HG03108 (cell line): ENCODE measurements at regions not wholly inside any gene's neighbourhood (a gene's known extent, or its start where the extent isn't known, plus 50 kb on each side); places are given as distances from the start of the nearest gene placed in this dataset.
"Not testable (repeated sequence)": the region's sequence is repeated elsewhere in the genome, so short reads cannot be mapped to it uniquely, and the experiment has no call there.

Source experiments
- ATAC-seq: cut with Tn5 transposase; IDR thresholded peaks from one replicate; pipeline ENCODE4 v1.9.1; 2021; ENCODE audit warnings: moderate library complexity; ENCODE audit not compliant: unreplicated experiment

DNA sequence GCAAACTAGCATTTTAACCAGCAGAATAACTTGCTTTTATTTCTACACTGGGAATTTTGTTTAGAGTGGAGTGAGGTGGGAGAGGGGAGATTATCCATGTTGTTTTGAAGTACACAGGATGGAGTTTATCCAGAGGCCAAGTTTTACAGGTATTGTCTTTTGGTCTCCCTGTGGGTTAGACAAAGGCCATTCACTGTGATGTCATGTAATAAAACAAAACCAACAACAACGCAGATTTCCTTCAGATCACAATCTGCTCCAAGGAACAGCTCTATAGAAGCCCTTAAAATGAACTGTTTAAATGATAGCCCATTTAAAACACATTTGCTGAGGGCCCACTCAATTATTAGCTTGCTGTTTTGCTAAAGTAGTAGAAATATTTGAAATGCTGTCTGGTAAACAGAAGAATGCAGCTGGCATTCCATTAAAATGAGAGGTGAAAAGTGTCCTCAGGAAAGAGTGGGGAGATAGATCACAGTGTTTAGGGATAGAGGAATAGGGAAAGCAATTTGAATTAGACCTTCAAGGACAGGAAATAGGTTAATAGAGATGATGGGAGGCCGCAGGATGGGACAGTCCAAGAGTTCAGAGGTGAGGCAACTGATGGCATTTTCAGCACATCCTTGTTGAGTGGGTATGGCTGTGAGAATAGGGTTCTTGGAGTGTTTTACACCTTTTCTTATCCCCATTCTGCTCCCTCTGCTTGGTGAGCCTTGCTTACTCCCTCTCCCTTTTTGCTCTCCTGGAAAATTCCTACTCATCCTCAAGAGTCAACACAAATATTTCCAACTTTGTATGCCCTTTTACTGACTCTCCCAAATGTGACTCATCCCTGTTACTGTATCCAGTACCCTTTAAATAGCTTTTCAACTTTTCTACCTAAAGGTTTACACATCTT lies 140.1 kb upstream of the NR3C1 start:
- ATAC-seq, result no peak

DNA sequence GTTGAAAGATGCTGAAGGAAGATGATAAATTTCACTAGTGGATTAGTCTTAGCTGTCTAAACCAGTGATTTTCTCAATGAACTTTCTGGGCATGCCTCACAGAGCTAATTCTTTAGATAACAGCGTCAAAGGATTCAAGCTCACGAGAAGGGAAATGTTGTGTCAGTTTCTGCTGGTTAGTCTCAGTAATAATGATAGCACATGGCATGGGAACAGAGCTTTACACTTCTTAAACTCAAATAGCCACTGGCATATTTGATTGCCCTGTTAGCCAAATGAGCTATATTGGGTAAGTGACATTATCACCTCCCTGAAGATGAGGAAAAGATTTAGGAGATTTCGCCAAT lies 139.3 kb upstream of the NR3C1 start:
- ATAC-seq, result no peak

DNA sequence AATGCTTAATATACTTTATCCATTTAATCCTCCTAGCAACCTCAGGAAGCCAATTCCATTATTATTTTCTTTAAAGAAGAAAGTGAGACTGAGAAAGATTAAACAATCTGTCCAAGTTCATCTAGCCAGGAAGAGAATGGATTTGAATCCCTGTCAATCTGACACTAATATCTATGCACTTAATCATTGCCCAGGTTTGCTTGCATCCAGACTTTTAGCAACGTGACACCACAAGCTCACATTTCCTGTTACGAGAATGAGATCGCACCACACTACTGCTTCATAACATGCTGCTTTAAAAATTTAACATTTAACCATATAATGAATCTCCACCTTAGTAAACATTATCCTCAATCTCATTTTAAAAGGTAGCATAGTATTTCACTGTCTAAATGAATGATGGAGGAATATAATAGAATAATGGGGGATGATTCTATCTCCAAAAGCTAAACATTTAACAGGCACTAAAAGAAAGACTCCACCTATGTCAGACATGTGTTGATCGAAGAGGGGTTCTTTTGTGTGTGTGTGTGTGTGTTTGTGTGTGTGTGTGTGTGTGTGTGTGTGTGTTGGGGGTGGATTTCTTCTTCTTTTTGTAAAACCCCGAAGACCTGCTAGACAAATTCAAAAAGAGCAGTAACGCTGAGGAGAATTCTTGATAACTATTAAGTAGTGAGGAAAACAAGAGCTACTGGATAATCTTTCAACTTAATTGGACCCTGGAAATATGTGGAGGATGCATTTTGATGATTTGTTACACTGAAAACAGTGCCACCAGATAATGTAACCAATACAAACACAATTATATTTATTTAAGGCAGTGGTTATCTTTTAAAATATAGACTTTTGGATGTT lies 138.7 kb upstream of the NR3C1 start:
- no peak for ATAC-seq

DNA sequence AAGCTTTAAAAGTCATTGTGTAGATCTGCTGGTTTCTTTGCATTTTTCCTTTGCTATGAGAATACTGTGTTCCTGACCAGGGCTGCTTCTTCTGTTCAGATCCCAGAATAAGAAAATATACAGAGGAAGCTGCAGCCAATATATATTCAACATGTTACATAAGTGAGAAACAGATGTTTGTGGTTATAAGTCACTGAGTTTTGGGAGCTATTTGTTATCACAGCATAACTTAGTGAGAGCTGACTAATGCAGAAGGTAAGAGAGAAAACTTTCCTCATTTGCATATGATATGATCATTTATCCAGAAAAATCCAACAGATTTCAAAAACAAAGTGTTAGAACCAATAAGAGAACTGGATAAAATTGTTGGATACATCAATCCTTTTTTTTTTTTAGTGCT lies 136.3 kb upstream of the NR3C1 start:
- no peak for ATAC-seq

DNA sequence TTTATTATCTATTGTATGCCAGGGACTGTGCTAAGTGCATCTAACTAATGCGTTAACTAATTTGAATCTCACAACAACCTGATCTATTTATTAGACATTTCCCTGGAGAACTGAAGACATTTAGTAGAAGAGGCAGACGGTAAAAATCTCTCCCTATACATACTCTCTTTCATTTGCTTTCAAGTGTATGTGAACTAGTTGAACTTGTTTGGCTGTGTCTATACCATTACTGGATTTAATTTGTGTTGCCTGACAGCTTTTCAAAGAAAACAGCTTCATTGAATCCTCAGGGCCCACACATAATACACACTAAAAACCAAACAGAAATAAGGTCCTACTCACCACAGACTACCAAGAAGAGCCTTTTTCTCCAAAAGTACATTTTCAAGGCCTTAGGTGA lies 133.6 kb upstream of the NR3C1 start:
- no peak for ATAC-seq

DNA sequence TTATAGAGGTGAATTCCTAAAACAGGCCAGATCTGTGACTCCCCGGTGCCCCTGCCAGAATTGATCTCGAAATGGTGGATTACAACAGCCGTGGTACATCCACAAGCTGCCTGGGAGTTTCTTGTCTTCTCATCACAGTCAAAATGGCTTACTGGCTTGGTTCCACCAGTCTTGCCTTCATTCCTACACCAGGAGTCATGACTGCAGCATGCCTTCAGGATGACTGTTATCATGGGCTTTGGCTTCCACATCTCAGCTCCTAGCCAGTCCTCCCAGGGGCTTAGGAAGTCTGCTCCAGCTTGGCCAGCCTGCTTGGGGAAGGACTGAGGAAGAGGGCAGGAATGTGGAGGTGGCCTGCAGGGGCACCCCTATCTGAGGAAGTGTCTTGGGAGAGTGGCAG lies 132.9 kb upstream of the NR3C1 start:
- no peak for ATAC-seq

DNA sequence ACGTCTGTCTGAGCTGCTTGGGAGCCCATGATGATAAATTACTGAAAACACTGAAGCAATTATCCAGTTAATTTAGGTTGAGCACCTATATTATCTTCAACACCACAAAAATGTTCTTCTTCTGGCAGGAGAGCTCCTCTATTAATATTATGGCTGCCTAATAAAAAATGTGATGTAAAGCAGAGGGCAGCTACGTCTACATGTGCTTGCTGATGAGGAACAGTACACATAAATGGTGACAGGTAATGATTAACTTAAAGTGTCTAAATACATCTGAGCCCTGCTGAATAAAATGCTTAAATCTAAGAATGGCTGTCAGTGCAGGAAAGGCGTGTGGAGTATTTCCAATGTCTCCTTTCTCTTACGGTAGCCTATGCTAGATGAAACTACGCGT lies 131.3 kb upstream of the NR3C1 start:
- ATAC-seq, result no peak

DNA sequence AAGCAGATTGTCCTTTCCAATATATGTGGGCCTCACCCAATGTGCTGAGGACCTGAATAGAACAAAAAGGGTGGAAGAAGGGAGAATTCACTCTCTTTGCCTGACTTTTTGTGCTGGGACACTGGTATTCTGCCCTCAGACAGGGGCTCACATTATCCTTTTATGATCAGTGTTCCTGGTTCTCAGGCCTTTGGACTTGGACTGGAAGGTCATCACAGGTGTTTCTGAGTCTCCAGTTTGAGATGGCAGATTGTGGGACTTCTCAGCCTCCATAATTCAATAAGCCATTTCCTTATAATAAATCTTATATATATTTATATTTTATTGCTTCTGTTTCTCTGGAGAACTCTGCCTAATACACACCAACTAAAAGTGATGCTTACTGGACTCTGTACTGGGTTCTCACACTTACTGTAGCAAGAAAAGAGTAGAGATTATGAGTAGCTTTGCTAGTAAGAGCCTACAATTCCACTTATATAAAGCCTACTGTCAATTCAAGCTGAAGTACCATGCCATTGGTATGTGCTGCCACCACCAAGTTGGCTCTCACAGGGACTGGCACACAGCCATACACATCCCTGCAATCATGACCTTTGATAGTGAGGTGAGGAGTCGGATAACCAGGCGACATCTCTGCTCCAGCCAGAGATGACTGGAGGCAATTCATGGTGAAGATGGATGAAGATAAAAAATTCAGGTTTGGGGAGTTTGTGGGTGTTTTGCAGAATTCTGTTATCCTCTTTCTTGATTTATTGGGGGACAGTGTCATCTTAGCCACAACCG lies 130.7 kb upstream of the NR3C1 start:
- no peak for ATAC-seq

DNA sequence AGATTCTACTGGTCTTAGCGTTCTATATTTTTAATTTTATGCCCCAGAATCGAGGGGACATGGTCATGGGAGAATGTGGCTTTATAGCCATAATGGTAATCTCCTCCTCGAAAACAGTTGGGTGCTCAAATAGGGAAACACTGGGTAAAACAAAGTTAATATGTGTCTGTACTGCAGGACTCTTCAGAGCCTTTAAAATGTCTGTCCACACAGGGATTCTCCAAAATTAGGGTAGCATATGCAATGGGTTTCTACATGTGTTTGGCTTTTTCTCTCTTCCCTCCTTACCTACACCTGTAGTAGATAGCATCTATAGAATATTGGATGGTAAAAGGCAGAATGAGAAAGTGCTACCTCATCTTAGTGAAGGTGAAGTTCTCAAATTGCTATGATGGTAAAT lies 130.0 kb upstream of the NR3C1 start:
- ATAC-seq, result no peak

DNA sequence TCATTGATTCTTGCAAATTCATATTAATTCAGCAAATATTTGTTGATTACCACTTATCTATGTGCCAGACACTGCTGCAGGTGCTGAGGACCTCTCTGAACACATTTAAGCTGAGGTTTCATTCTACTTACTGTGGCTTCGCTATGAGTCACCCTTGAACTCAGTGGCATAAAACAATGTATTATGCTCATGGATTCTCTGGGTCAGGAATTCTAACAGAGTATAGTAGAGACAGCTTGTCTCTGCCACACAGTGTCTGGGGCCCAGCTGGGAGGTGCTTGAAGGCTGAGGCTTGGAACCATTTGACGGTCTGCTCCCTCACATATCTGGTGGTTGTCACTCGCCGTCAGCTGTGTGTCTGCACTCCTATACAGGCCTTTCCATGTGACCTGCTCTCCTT lies 124.3 kb upstream of the NR3C1 start:
- ATAC-seq, result peak; percentile 49

DNA sequence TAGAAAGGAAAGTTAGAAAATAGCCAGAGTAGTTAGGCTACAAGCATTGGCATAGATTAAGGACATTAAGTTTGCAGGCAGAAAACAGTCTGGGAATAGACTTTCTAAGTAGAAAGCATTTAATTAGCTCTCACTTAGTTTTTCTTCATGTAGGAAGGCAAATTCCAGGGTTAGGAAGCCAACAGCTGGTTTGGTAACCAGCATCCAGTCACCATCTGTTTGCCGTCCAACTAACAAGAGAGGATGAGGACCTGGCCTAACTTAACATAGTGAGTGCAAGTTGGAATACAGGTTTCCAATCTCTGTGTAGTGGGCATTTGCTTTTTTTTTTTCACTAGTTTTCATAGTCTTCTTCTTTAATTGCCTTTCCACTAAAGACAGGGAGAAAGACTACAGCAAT lies 121.7 kb upstream of the NR3C1 start:
- no peak for ATAC-seq

DNA sequence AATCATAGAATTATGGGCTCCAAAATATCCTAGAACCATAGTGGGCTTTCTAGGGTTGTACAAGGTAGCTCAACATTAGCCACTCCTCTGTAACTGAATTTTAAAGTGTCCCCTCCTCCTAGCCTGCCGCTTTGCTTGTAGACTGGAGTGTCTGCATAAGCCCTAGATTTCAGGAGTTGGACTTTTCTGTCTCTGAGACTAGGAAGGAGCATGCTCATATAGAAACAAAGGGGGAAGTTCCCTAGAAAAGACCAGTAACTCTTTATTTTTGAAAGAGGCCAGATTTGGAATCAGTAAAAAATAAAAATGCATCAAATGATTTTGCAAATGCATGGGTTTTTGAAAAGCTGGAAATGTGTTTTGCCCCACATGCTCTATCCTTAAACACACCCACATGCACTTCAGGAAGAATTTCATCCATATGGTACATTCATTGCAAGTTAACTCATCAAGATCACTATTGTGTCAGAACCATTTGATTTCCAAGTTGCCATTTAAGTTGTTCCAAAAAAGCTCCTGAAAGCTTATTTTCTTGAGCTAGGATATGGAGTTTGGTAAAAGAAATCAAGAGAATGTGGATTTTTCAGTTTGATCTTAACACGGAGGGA lies 121.0 kb upstream of the NR3C1 start:
- no peak for ATAC-seq

DNA sequence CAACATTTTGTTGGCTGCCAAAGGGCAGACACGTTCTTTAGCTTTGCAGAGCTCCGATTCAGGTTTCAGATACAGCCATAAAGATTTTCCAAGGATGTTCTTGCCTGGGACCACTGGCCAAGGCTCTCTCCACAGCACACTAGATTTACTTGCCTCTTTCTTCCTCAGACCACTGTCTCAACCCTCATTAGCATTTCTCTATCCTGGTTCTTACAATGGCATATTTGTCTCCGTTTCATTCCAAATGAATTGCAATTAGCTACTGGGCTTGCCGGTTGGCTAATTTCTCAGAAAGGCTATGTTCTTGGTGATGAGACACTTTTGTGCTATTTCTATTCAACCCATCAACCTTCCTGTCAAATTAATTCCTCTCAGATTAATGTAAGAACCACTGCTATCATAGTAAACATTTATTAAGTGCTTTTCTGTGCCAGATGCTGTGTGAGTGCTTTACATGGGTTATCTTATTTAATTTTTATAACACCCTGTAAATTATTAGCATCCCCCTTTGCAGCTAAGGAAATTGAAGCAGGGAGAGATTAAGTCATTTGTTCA lies 118.4 kb upstream of the NR3C1 start:
- ATAC-seq, result no peak

DNA sequence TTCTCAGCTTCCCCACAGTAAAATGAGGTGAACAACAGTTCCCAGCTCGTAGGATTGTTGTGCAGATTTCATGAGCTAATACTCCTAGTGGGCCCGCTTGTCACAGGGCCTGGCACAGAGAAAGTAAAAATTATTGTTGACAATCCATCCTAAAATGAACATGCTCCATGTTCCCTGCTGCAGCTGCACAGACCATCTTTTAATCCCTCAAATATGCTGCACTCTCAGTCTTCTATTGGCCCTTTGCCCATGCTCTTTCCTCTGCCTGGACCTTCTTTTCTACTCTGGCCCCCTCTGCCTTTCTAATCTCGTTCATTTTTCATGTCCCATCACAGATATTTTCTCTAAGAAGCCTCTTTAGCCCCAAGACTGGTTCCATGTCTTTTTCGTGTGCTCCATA lies 117.7 kb upstream of the NR3C1 start:
- no peak for ATAC-seq

DNA sequence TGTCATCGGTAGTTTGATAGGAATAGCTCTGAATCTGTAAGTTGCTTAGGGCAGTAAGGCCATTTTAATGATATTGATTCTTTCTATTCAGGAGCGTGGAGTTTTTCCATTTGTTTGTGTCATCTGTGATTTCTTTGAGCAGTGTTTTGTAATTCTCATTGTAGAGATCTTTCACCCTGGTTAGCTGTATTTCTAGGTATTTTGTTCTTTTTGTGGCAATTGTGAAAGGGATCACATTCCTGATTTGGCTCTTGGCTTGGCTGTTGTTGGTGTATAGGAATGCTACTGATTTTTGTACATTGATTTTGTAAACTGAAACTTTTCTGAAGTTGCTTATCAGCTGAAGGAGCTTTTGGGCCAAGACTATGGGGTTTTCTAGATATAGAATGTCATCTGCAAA lies 115.7 kb upstream of the NR3C1 start:
- ATAC-seq, result not testable (repeated sequence)

DNA sequence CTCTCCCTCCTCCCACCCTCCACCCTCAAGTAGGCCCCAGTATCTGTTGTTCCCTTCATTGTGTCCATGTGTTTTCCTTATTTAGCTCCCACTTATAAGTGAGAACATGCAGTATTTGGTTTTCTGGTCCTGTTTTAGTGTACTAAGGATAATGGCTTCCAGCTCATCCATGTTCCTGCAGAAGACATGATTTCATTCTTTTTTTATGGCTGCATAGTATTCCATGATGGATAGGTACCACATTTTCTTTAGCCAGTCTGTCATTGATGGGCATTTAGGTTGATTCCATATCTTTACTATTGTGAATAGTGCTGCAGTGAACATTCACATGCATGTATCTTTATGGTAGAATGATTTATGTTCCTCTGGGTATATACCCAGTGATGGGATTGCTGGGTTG lies 114.3 kb upstream of the NR3C1 start:
- ATAC-seq, result not testable (repeated sequence)

DNA sequence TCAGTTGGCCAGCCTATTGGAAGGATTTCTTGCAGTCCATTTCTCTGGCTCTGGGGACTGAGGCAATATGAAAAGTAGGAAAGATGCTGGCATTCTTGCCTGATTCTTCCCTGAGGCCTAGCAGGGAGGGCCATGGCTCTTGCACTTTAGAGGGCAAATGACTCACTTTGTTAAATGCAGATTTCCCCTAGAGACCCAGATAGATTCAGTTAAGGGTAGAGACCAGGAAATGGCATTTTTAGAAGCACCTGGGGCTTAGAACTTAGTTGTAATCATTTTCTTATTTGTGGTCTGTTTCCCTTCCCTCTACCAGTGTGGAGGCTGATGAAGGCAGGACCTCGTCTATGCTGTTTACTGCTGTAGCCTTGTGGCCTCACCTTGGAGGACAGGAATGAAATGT lies 112.8 kb upstream of the NR3C1 start:
- no peak for ATAC-seq

DNA sequence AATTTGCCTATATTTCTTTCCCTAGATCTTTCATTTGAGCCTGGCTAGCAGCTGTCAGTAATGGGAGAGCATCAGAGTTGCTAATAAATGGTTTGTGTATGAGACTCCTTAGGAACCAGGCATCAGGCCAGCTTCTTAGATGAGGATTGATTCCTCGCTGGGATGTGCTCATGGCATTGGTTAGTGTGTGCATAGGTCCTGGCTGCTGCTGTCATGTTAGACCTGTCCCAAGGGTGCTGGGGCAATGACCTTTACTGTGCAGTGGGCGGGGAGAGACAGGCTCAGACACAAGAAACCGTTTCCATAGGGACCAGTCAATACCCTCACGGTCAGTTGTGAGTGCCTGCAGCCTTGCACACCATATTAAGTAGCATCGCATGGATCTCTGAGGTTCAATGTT lies 112.3 kb upstream of the NR3C1 start:
- ATAC-seq, result no peak

DNA sequence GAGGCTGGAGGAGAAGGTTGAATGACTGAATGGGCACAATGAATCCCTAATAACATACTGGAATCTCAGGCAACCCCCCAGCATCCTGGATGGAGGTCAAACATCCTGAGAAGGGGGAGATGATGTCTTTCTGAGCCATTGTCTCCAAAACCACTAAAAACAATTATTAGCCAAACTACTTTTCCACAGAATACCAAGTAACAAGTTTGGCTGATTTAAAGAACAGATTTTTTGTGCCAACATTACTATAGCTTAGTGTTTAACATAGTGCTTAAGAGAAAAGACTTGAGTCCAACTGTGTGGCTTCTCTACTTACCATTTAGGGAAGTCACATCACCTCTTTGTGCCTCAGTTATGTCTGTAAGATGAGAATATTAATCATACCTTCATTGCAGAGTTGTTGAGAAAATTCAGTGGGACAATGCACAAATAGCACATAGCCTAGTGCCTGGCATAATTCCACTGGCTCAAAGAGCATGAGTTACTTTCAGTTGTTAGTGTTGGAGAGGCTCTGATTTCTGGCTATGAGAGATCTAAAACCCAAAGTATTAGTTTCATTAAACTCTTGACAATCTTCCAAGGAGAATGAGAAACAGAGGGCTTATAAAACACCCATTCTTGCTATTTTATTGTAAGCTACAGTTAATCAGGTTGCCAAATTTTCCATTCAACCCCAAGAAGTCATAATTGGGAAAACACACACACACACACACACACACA lies 111.3 kb upstream of the NR3C1 start:
- ATAC-seq, result no peak

DNA sequence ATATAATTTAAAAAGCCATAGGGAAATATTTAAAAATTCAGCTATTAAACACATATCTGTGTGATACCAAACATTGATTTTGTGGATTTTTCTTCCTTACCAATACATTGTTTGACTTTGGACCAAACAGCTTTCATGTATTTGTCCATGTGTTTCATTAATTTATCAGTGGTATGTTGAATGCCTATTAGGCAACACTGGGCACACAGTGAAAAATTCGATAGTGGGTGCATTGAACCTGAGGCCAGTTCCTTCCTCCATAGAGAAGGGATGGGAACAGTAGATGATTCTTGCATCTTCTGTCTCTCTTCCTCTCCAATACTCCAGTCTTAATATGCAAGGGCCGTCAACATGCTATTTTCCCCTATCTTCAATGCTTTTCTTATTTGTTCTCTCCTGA lies 110.2 kb upstream of the NR3C1 start:
- no peak for ATAC-seq
